GM12891 (cell line): ENCODE measurements at regions not wholly inside any gene's neighbourhood (a gene's known extent, or its start where the extent isn't known, plus 50 kb on each side); places are given as distances from the start of the nearest gene placed in this dataset.

ENCODE experiments used
- DNase-seq: peaks from one replicate; pipeline ENCODE4 v3.0.0; 2011; ENCODE audit warnings: low spot score; ENCODE audit not compliant: insufficient read length
- FAIRE-seq: peaks from 2 replicates; lab custom pipeline; 2011; peaks lifted over from hg19 to GRCh38; lab: Jason Lieb, UNC
- PAX5 ChIP-seq: IDR thresholded peaks from 2 replicates; pipeline ENCODE4 v1.6.1; 2011; ENCODE audit warnings: low read length, moderate library complexity, mild to moderate bottlenecking; ENCODE audit not compliant: insufficient read depth, severe bottlenecking
- POLR2A ChIP-seq: IDR thresholded peaks from 2 replicates; pipeline ENCODE4 v1.6.1; 2011; ENCODE audit warnings: low read depth, low read length, control low read depth
- POLR2AphosphoS5 ChIP-seq: IDR thresholded peaks from 2 replicates; pipeline ENCODE4 v1.6.1; 2011; ENCODE audit warnings: low read depth, low read length, control low read depth
- POU2F2 ChIP-seq: IDR thresholded peaks from 2 replicates; pipeline ENCODE4 v1.6.1; 2011; ENCODE audit warnings: low read depth, mild to moderate bottlenecking, control low read depth, low read length, moderate library complexity
- SPI1 ChIP-seq: IDR thresholded peaks from 2 replicates; pipeline ENCODE4 v1.6.1; 2011; ENCODE audit warnings: low read depth, low read length, control low read depth
- TAF1 ChIP-seq: IDR thresholded peaks from 2 replicates; pipeline ENCODE4 v1.6.1; 2011; ENCODE audit warnings: low read depth, low read length, control low read depth

- TF ChIP-seq TAF1 = no peak
- no peak for TF ChIP-seq POLR2A
- no peak for TF ChIP-seq POLR2AphosphoS5
- TF ChIP-seq SPI1 = no peak
- no peak for TF ChIP-seq PAX5
- TF ChIP-seq POU2F2 = no peak
- FAIRE-seq = no peak
- no peak for DNase-seq
These were observed 91.2 kb downstream of the IRX2 start for GRCh38 chr5:2660315-2660714.

- no peak for DNase-seq
- FAIRE-seq = no peak
- TF ChIP-seq SPI1 (no peak), POLR2A (no peak), POU2F2 (no peak), TAF1 (no peak), POLR2AphosphoS5 (no peak), PAX5 (no peak)
These were observed 92.5 kb downstream of the IRX2 start for GRCh38 chr5:2658881-2659470.

- TF ChIP-seq POLR2A (no peak), POU2F2 (no peak), SPI1 (no peak), POLR2AphosphoS5 (no peak), PAX5 (no peak), TAF1 (no peak)
- DNase-seq = no peak
- FAIRE-seq = no peak
These were observed 93.0 kb downstream of the IRX2 start for GRCh38 chr5:2658447-2658846.

- DNase-seq (no peak), FAIRE-seq (no peak)
- no peak for TF ChIP-seq SPI1
- TF ChIP-seq POLR2AphosphoS5 = no peak
- no peak for TF ChIP-seq TAF1
- no peak for TF ChIP-seq POLR2A
- no peak for TF ChIP-seq PAX5
- TF ChIP-seq POU2F2 = no peak
These were observed 94.3 kb downstream of the IRX2 start for GRCh38 chr5:2657151-2657550.

- no peak for TF ChIP-seq POU2F2
- TF ChIP-seq PAX5 = no peak
- TF ChIP-seq POLR2A = no peak
- TF ChIP-seq SPI1 = no peak
- FAIRE-seq (no peak), DNase-seq (no peak)
These were observed 95.3 kb downstream of the IRX2 start for GRCh38 chr5:2656206-2656605.

GRCh38 chr5:2653991-2654390 is 97.5 kb downstream of the IRX2 start:
- FAIRE-seq (no peak), DNase-seq (no peak)
- TF ChIP-seq POLR2AphosphoS5 (no peak), SPI1 (no peak), POLR2A (no peak), PAX5 (no peak), TAF1 (no peak), POU2F2 (no peak)

GRCh38 chr5:2651116-2651515 is 100.4 kb downstream of the IRX2 start:
- DNase-seq (no peak), FAIRE-seq (no peak)
- TF ChIP-seq POLR2A = no peak
- TF ChIP-seq TAF1 = no peak
- TF ChIP-seq PAX5 = no peak
- no peak for TF ChIP-seq POU2F2
- no peak for TF ChIP-seq POLR2AphosphoS5
- no peak for TF ChIP-seq SPI1

GRCh38 chr5:2642684-2643345 is 108.7 kb downstream of the IRX2 start:
- TF ChIP-seq SPI1 (no peak), POLR2A (no peak), TAF1 (no peak), POLR2AphosphoS5 (no peak)
- FAIRE-seq (no peak), DNase-seq (no peak)

GRCh38 chr5:2640717-2641116 is 110.8 kb downstream of the IRX2 start:
- TF ChIP-seq TAF1 = no peak
- TF ChIP-seq SPI1 = no peak
- no peak for TF ChIP-seq PAX5
- no peak for TF ChIP-seq POLR2A
- no peak for TF ChIP-seq POU2F2
- no peak for TF ChIP-seq POLR2AphosphoS5
- DNase-seq = no peak
- no peak for FAIRE-seq

- FAIRE-seq = no peak
- TF ChIP-seq SPI1 = no peak
- TF ChIP-seq POU2F2 = no peak
- TF ChIP-seq POLR2AphosphoS5 = no peak
- TF ChIP-seq PAX5 = no peak
- TF ChIP-seq TAF1 = no peak
- no peak for TF ChIP-seq POLR2A
These were observed 112.1 kb downstream of the IRX2 start for GRCh38 chr5:2639425-2639824.

More at GRCh38 chr5:2639425-2639824, 112.1 kb downstream of the IRX2 start:
- no peak for DNase-seq
